Prostate gland (tissue), 2 donors: ENCODE measurements at regions not wholly inside any gene's neighbourhood (a gene's known extent, or its start where the extent isn't known, plus 50 kb on each side); places are given as distances from the start of the nearest gene placed in this dataset.

ENCODE experiments used
- DNase-seq: peaks from one replicate; pipeline ENCODE4 v3.0.0-alpha.2; 2019; ENCODE audit warnings: low spot score
- H3K27ac ChIP-seq, 2 donors: fragments of 200-600 bp; sonication (generic); 2 replicates each; pipeline ENCODE4 v1.5.1; 2017 to 2019
- H3K27me3 ChIP-seq: fragments of 200-600 bp; sonication (generic); replicated peaks from 2 replicates; pipeline ENCODE4 v1.5.1; 2019; ENCODE audit not compliant: insufficient read depth
- H3K36me3 ChIP-seq, 2 donors: fragments of 200-600 bp; sonication (generic); 1 replicate in 1 of 2; 2 replicates in 1 of 2; pipeline versions ENCODE4 v1.5.1 to v1.8.1; 2017 to 2019
- H3K4me1 ChIP-seq: fragments of 200-600 bp; sonication (generic); replicated peaks from 2 replicates; pipeline ENCODE4 v1.5.1; 2019
- H3K4me3 ChIP-seq, 2 donors: fragments of 200-600 bp; sonication (generic); 2 replicates each; pipeline ENCODE4 v1.5.1; 2017 to 2019
- H3K9me3 ChIP-seq: fragments of 200-600 bp; sonication (generic); 2 replicates; pipeline ENCODE4 v1.5.1; 2017
- POLR2A ChIP-seq: fragments of 450-650 bp; IDR thresholded peaks from one replicate; pipeline ENCODE4 v1.6.1; 2016; ENCODE audit warnings: antibody characterized with exemption, mild to moderate bottlenecking
- POLR2AphosphoS5 ChIP-seq: sonication (generic); formaldehyde crosslinking; IDR thresholded peaks from one replicate; pipeline ENCODE4 v1.6.1; 2017; ENCODE audit warnings: antibody characterized with exemption
- WGBS: methylation state at CpG from one replicate; pipeline ENCODE4 v1.1.5; 2018; 5-methylcytosine and 5-hydroxymethylcytosine counted together
- intact Hi-C: fragments of 100-400 bp; cut with DNase I; formaldehyde crosslinking; loops from one replicate; pipeline ENCODE4 v1.14.2; 2022
- TF ChIP-seq, protein P1 (sequence below), 4 experiments: fragments of 200-600 bp in 2 of 4; fragments of 450-650 bp in 2 of 4; sonication (generic) in 2 of 4; IDR thresholded peaks; 1 replicate in 3 of 4; 2 replicates in 1 of 4; pipeline ENCODE4 v1.5.1; 2016 to 2019; ENCODE audit warnings: antibody characterized with exemption in 4 of 4, mild to moderate bottlenecking in 2 of 4, moderate library complexity in 2 of 4

DNA sequence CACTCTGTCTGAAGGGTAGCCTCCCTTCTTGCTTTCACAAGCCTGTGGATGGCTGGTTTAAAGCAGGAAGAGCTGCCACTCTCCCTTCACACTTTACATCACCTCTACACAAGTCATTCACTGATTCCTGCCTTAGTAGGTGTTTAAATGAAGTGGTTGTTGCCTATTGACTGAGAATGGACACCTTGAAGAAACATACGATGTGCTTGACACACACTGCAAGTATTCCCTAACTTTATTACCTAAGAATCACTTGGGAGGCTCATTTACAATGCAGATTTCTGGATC, 230.5 kb downstream of the PIK3R1 start:
- intact Hi-C loops = no loop called here
- Histone ChIP-seq H3K27ac (no peak overlapping the region), H3K4me1 (peaks cover 10% of the 10 kb centered on the region), H3K9me3 (no peaks in the 10 kb centered on the region), H3K36me3 (no peaks in the 10 kb centered on the region), H3K27me3 (no peaks in the 10 kb centered on the region), H3K4me3 (no peak overlapping the region)
- WGBS = 75% methylated on average over 1 of the region's 1 CpG
- DNase-seq = no peak
- no peak for TF ChIP-seq POLR2AphosphoS5
- TF ChIP-seq, protein P1, sequence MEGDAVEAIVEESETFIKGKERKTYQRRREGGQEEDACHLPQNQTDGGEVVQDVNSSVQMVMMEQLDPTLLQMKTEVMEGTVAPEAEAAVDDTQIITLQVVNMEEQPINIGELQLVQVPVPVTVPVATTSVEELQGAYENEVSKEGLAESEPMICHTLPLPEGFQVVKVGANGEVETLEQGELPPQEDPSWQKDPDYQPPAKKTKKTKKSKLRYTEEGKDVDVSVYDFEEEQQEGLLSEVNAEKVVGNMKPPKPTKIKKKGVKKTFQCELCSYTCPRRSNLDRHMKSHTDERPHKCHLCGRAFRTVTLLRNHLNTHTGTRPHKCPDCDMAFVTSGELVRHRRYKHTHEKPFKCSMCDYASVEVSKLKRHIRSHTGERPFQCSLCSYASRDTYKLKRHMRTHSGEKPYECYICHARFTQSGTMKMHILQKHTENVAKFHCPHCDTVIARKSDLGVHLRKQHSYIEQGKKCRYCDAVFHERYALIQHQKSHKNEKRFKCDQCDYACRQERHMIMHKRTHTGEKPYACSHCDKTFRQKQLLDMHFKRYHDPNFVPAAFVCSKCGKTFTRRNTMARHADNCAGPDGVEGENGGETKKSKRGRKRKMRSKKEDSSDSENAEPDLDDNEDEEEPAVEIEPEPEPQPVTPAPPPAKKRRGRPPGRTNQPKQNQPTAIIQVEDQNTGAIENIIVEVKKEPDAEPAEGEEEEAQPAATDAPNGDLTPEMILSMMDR (IDR thresholded peaks at IDR 0.05) = no peak

DNA sequence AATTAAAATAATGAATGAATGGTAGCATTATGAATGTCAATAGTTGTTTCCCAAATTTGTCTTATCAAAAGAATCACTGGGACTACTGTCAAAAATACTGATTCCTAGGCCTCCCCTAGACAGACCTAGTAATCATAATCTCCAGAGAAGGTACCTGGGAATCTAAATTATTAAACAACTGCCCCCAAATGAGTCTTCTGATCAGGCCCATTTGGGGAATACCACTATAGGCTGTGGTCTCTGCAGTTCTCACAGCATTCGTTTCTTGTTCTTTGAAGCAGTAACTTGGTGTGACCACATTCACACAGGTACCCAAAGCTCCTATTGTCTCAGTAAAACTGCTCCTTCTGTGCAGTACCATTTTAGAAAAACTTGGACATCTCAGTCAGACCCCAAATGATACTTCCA, 230.9 kb downstream of the PIK3R1 start:
- intact Hi-C loops = no loop called here
- no peak overlapping the region for H3K27ac ChIP-seq
- no peaks in the 10 kb centered on the region for H3K9me3 ChIP-seq
- H3K27me3 ChIP-seq = no peaks in the 10 kb centered on the region
- WGBS = 92% methylated on average over 1 of the region's 1 CpG
- H3K36me3 ChIP-seq = no peaks in the 10 kb centered on the region
- no peak for DNase-seq
- H3K4me1 ChIP-seq = peaks cover 10% of the 10 kb centered on the region
- TF ChIP-seq, protein P1 (IDR thresholded peaks at IDR 0.05) = no peak
- TF ChIP-seq POLR2AphosphoS5 (no peak), POLR2A (no peak)
- no peak overlapping the region for H3K4me3 ChIP-seq

DNA sequence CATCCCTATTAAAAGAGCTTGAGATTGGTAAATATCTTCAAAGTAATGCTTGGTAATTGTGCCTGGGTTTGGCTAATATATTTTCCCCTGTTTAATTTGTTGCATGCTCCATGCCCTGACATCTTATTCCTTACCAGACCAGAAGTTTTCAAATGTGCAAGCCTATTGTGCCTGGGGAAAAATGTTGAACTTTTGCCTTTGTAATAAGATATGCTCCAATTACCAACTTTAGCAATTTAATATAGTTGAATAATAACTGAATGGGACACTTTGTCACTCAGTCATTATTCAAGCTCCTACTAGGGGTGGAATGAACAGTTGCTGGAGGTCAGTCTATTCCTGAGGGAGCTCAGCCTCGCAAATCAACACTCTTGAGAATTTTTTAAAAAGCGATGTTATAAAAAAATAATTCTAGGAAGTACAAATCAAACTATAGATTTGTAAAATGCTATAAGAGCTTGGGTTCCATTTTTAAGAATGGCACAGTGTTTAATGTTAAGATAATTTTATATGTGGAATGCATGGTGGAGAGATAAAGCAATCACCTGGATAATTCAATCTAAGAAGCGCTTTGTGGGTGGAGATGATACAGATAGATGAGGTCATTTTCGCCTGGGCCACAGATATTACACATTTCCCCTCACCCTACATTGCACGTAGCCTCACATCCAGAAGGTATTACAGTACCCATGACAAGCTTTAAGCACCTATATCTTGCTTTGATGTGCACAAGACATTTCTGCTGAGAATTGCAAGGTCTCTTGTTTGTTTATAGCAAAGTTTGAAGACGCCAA, 231.8 kb downstream of the PIK3R1 start:
- Histone ChIP-seq H3K27ac (no peak overlapping the region), H3K27me3 (no peaks in the 10 kb centered on the region), H3K9me3 (no peaks in the 10 kb centered on the region), H3K4me1 (peaks cover 10% of the 10 kb centered on the region), H3K36me3 (no peaks in the 10 kb centered on the region), H3K4me3 (no peak overlapping the region)
- TF ChIP-seq POLR2A (no peak), POLR2AphosphoS5 (no peak)
- TF ChIP-seq, protein P1 (IDR thresholded peaks at IDR 0.05) = no peak
- WGBS = 95% methylated on average over 6 of the region's 6 CpGs
- DNase-seq = no peak
- intact Hi-C loops = no loop called here

DNA sequence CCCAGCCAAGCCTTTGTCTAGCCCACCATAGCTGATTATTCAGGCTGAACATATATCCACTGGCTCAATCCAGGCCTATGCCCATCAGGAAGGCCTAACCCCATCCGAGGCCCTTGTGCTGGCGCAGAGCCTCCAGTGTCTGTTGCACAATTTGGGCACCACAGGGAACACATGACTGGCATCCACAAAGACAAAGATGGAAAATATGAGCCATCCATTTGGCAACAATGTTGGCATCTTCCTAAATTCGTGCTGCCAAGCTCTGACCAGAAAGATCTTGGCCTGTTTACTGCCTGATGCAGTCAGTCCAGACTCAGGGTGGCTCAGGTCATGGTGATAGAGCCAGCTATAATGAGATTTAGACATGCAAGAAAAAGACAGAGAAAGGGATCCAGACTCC, 233.8 kb downstream of the PIK3R1 start:
- intact Hi-C loops = no loop called here
- DNase-seq = no peak
- Histone ChIP-seq H3K36me3 (no peaks in the 10 kb centered on the region), H3K9me3 (no peaks in the 10 kb centered on the region), H3K27me3 (no peaks in the 10 kb centered on the region), H3K27ac (no peak overlapping the region), H3K4me3 (no peak overlapping the region), H3K4me1 (peaks cover 3% of the 10 kb centered on the region)
- TF ChIP-seq POLR2AphosphoS5 (peak; percentile 23), POLR2A (no peak)
- WGBS = 80% methylated on average over 3 of the region's 3 CpGs

DNA sequence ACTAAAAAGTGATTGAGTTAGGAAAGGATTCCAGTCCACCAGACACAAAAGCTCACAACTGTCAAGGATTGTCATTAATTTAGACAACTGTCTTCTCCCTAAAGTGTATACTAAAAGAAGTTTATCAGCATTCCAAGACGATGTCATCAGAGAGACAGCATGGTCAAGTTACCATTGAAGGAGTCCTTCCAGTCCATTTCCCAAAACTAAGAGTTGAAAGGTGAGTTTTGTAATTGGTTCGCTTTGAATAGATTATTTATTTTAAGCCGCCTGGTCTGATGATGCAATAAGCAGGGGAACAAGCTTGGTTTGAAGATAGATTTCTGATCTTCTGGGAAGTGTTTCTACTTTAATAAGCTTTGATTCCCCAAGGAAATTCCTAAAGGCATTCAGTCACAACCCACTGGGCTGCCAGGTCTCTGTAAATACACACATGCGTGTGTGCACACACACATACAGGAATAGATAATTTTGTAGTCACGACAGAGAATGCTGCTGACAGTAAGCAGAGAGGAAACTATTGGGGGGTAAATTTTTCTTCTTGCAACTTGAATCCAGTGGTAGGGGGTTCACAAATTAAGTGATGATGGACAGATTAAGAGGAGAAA, 234.8 kb downstream of the PIK3R1 start:
- 70% methylated on average over 5 of the region's 5 CpGs for WGBS
- no peaks in the 10 kb centered on the region for H3K4me1 ChIP-seq
- H3K27me3 ChIP-seq = no peaks in the 10 kb centered on the region
- no peaks in the 10 kb centered on the region for H3K36me3 ChIP-seq
- H3K27ac ChIP-seq = no peak overlapping the region
- TF ChIP-seq POLR2A (no peak), POLR2AphosphoS5 (peak; percentile 21)
- TF ChIP-seq, protein P1 (IDR thresholded peaks at IDR 0.05) = no peak
- no peak for DNase-seq
- no peak overlapping the region for H3K4me3 ChIP-seq
- intact Hi-C loops = loop anchor here (10.0 kb wide), 1 partner anchor 1206 kb away; no protein-coding TSS in a partner anchor
- no peaks in the 10 kb centered on the region for H3K9me3 ChIP-seq
